Ramos (cell line): ENCODE measurements at regions not wholly inside any gene's neighbourhood (a gene's known extent, or its start where the extent isn't known, plus 50 kb on each side); places are given as distances from the start of the nearest gene placed in this dataset.
"Not testable (repeated sequence)": the region's sequence is repeated elsewhere in the genome, so short reads cannot be mapped to it uniquely, and the experiment has no call there.

Source experiments
- in situ Hi-C: fragments of 300-500 bp; cut with MboI; formaldehyde crosslinking; loops from one replicate; pipeline ENCODE4 v1.14.3; 2022; ENCODE audit warnings: low sequenced_read_pairs; ENCODE audit not compliant: unreplicated experiment

- in situ Hi-C loops, result no loop called here
These were observed 212.3 kb downstream of the RPLP1 start for GRCh38 chr15:69664572-69665571.

GRCh38 chr15:69665641-69666111, 213.1 kb downstream of the RPLP1 start:
- in situ Hi-C loops, result no loop called here

- in situ Hi-C loops, result no loop called here
These were observed 213.8 kb downstream of the RPLP1 start for GRCh38 chr15:69666441-69666882.

GRCh38 chr15:69666921-69667811, 214.5 kb downstream of the RPLP1 start:
- in situ Hi-C loops, result no loop called here

- in situ Hi-C loops, result no loop called here
These were observed 215.6 kb downstream of the RPLP1 start for GRCh38 chr15:69668039-69668705.

GRCh38 chr15:69668963-69669362, 216.3 kb downstream of the RPLP1 start:
- in situ Hi-C loops, result no loop called here

GRCh38 chr15:69669446-69669845, 216.8 kb downstream of the RPLP1 start:
- in situ Hi-C loops, result no loop called here

GRCh38 chr15:69673291-69673881, 220.8 kb downstream of the RPLP1 start:
- in situ Hi-C loops, result no loop called here

GRCh38 chr15:69675731-69676130, 223.1 kb downstream of the RPLP1 start:
- in situ Hi-C loops, result no loop called here

GRCh38 chr15:69677403-69677802, 224.8 kb downstream of the RPLP1 start:
- in situ Hi-C loops, result no loop called here

- in situ Hi-C loops, result no loop called here
These were observed 227.1 kb downstream of the RPLP1 start for GRCh38 chr15:69679623-69680228.

- in situ Hi-C loops, result not testable (repeated sequence)
These were observed 232.2 kb downstream of the RPLP1 start for GRCh38 chr15:69684823-69685222.

- in situ Hi-C loops, result no loop called here
These were observed 233.2 kb downstream of the RPLP1 start for GRCh38 chr15:69685512-69686452.

GRCh38 chr15:69686626-69687025, 234.0 kb downstream of the RPLP1 start:
- in situ Hi-C loops, result no loop called here

- in situ Hi-C loops, result no loop called here
These were observed 236.5 kb downstream of the RPLP1 start for GRCh38 chr15:69689133-69689532.

- in situ Hi-C loops, result no loop called here
These were observed 238.8 kb downstream of the RPLP1 start for GRCh38 chr15:69691307-69692015.

GRCh38 chr15:69692342-69692741, 239.7 kb downstream of the RPLP1 start:
- in situ Hi-C loops, result no loop called here

GRCh38 chr15:69693059-69693458, 240.4 kb downstream of the RPLP1 start:
- in situ Hi-C loops, result no loop called here
